GM12892 (cell line): ENCODE measurements at regions not wholly inside any gene's neighbourhood (a gene's known extent, or its start where the extent isn't known, plus 50 kb on each side); places are given as distances from the start of the nearest gene placed in this dataset.

Experiments used
- POLR2A ChIP-seq: IDR thresholded peaks from 2 replicates; pipeline ENCODE4 v1.6.1; 2011; ENCODE audit warnings: low read depth, low read length, control low read depth
- POLR2AphosphoS5 ChIP-seq: IDR thresholded peaks from 2 replicates; pipeline ENCODE4 v1.6.1; 2011; ENCODE audit warnings: low read depth, low read length, control low read depth
- TAF1 ChIP-seq: IDR thresholded peaks from 2 replicates; pipeline ENCODE4 v1.6.1; 2011; ENCODE audit warnings: low read depth, mild to moderate bottlenecking, control low read depth, low read length, borderline replicate concordance

DNA sequence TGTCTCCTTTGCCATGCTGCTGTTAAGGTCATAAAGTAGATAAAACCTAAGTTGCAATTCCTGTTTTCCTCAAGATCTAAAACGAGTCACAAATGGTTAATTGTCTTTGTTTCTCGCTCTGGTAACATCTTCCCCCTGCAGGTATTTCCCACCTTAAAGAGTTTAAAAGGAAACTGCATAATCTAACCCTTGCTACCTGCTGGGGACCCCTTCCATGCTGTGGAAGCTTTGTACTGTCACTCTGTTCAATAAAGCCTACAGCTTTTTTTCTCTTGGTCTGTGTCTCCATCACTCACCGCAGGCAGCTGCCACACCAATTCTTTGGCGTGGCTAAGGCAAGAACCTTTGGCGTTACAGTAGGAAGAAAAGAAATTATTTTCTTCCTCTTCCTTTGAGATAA is 117.7 kb upstream of the GJE1 start:
- no peak for TF ChIP-seq POLR2AphosphoS5
- TF ChIP-seq TAF1, result no peak
- TF ChIP-seq POLR2A, result no peak
